ENCODE measurements at regions not wholly inside any gene's neighbourhood (a gene's known extent, or its start where the extent isn't known, plus 50 kb on each side); places are given as distances from the start of the nearest gene placed in this dataset.

DNA sequence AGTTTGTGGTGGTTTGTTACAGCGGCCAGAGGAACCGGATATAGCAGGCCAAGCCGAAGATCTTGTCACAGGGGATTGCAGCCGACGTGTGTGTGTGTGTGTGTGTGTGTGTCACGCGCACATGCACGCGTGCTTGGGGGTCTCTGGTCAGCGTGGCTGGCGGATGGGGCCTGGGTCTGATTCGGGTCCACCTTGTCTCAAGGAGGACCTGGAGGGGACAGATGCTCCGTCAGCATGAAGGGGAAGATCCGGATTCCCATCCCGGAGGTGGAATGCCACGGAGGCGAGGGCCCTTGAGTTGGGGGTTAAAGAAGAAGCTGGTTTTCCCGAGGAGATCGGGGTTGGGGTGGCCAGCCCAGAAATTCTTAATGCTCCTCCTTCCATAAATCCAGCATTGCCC, 1237.8 kb downstream of the BRD1 start:
- Histone ChIP-seq H3K27me3 (ENCODE audit: low read length) (no peaks in the 10 kb centered on the region), H3K9ac (ENCODE audit: low read length) (no peak overlapping the region), H3K4me3 (ENCODE audit: low read length) (no peak overlapping the region), H3K9me3 (ENCODE audit: low read length) (no peaks in the 10 kb centered on the region), H3K4me2 (ENCODE audit: low read length) (no peak overlapping the region), H3K36me3 (ENCODE audit: low read depth, low read length) (no peaks in the 10 kb centered on the region), H3F3A (ENCODE audit: low read length, unreplicated experiment) (no peaks in the 10 kb centered on the region), H3K79me2 (ENCODE audit: low read length) (no peaks in the 10 kb centered on the region), H3K9me2 (replicated peaks; ENCODE audit: low read length) (no peaks in the 10 kb centered on the region), H3K27ac (ENCODE audit: low read length) (no peak overlapping the region), H4K20me1 (ENCODE audit: low read length) (no peaks in the 10 kb centered on the region), H3K4me1 (ENCODE audit: insufficient read depth, low read length) (no peaks in the 10 kb centered on the region), H2AFZ (ENCODE audit: low read length) (no peak overlapping the region)
- TF ChIP-seq EZH2 (IDR thresholded peaks at IDR 0.05; ENCODE audit: low read length, unreplicated experiment) (no peak), EZH2phosphoT487 (IDR thresholded peaks at IDR 0.05; ENCODE audit: borderline replicate concordance, low read length) (no peak)
- TF ChIP-seq, protein P1, sequence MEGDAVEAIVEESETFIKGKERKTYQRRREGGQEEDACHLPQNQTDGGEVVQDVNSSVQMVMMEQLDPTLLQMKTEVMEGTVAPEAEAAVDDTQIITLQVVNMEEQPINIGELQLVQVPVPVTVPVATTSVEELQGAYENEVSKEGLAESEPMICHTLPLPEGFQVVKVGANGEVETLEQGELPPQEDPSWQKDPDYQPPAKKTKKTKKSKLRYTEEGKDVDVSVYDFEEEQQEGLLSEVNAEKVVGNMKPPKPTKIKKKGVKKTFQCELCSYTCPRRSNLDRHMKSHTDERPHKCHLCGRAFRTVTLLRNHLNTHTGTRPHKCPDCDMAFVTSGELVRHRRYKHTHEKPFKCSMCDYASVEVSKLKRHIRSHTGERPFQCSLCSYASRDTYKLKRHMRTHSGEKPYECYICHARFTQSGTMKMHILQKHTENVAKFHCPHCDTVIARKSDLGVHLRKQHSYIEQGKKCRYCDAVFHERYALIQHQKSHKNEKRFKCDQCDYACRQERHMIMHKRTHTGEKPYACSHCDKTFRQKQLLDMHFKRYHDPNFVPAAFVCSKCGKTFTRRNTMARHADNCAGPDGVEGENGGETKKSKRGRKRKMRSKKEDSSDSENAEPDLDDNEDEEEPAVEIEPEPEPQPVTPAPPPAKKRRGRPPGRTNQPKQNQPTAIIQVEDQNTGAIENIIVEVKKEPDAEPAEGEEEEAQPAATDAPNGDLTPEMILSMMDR (conservative IDR thresholded peaks at IDR 0.05; ENCODE audit: low read depth, low read length): no peak
- intact Hi-C loops (cut with micrococcal nuclease): no loop called here
- CTCF ChIA-PET: no interaction called here
- POLR2A ChIA-PET (ENCODE audit: unreplicated experiment): no interaction called here
- ATAC-seq (no peak), DNase-seq (no peak)
- no TSS peak for BruUV-seq (replicated peaks)

DNA sequence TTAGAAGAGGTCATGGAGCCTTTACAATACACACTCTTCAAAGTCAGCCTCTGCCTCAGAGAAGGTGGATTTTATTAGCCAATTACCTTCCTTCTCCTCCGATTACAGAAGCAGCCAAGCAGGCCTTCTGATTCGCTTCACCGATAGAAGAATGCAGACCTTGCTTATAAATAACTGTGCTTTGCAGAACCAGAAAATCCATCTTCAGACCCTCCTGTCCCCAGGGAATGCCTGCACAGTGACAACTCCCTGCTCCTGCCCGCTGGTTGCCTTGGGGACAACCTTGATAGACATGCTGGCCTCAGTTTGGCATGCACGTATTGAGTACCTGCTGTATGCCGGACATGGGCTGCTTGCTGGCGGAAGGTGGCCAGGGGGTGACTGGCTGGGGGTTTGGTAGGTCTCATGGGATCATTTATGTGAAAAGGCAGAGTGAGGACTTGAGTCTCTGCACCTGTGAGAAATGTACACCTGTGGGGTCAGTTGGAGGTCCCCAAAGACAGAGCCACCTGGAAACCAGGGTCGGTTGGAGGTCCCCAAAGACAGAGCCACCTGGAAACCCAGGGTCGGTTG, 1238.7 kb downstream of the BRD1 start:
- H3K4me3 ChIP-seq (ENCODE audit: low read length): no peak overlapping the region
- H3K9me2 ChIP-seq (replicated peaks; ENCODE audit: low read length): no peaks in the 10 kb centered on the region
- no TSS peak for BruUV-seq (replicated peaks)
- DNase-seq: no peak
- no peaks in the 10 kb centered on the region for H3K36me3 ChIP-seq (ENCODE audit: low read depth, low read length)
- CTCF ChIA-PET: no interaction called here
- H3K27ac ChIP-seq (ENCODE audit: low read length): no peak overlapping the region
- no peaks in the 10 kb centered on the region for H3K27me3 ChIP-seq (ENCODE audit: low read length)
- no peaks in the 10 kb centered on the region for H3K9me3 ChIP-seq (ENCODE audit: low read length)
- TF ChIP-seq EZH2phosphoT487 (IDR thresholded peaks at IDR 0.05; ENCODE audit: borderline replicate concordance, low read length): no peak
- no peak for TF ChIP-seq EZH2 (IDR thresholded peaks at IDR 0.05; ENCODE audit: low read length, unreplicated experiment)
- TF ChIP-seq, protein P1 (conservative IDR thresholded peaks at IDR 0.05; ENCODE audit: low read depth, low read length): no peak
- H3F3A ChIP-seq (ENCODE audit: low read length, unreplicated experiment): no peaks in the 10 kb centered on the region
- no peaks in the 10 kb centered on the region for H3K4me1 ChIP-seq (ENCODE audit: insufficient read depth, low read length)
- POLR2A ChIA-PET (ENCODE audit: unreplicated experiment): no interaction called here
- no peak overlapping the region for H3K9ac ChIP-seq (ENCODE audit: low read length)
- H3K4me2 ChIP-seq (ENCODE audit: low read length): no peak overlapping the region
- H3K79me2 ChIP-seq (ENCODE audit: low read length): no peaks in the 10 kb centered on the region
- H2AFZ ChIP-seq (ENCODE audit: low read length): no peak overlapping the region
- no peak for ATAC-seq
- H4K20me1 ChIP-seq (ENCODE audit: low read length): no peaks in the 10 kb centered on the region
- intact Hi-C loops (cut with micrococcal nuclease): no loop called here

DNA sequence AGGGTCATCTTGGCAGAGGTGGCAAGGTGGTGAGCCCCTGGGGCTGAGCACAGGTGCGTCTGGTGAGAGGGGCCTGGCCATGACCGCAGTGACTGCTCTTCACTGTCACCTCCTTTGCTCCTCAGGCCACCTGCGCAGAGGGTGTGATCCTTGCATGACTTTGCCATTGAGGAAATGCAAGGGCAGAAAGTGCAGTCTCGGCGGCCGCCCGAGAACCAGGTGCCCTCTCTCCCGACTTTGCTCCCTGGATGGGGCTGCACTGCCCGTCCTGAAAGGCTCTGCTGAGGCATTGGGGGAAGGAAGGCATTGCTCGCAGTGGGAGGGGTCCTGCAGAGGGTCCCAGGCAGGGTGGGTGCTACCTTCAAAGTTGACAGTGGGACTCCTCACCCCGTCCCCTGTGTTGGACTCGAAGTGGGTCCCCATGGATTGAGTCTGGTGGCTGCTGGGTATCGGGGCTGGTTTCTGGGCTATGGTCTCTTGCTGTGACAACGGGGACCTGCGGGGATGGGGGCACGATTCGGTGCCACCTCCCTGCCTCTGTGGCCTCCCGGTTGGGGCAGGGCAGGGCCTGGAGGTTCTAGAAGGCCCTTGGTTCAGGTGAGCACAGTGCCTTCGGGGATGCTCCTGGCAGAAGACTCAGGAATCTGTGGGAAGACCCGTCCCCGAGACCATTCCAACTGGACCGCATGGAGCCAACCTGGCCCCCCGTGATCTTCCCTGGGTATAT, 1239.4 kb downstream of the BRD1 start:
- no peak overlapping the region for H3K4me3 ChIP-seq (ENCODE audit: low read length)
- H3K9me2 ChIP-seq (replicated peaks; ENCODE audit: low read length): no peaks in the 10 kb centered on the region
- H3K9me3 ChIP-seq (ENCODE audit: low read length): no peaks in the 10 kb centered on the region
- ATAC-seq (no peak), DNase-seq (no peak)
- H3K4me2 ChIP-seq (ENCODE audit: low read length): no peak overlapping the region
- intact Hi-C loops (cut with micrococcal nuclease): no loop called here
- no peak for TF ChIP-seq EZH2 (IDR thresholded peaks at IDR 0.05; ENCODE audit: low read length, unreplicated experiment)
- TF ChIP-seq, protein P1 (conservative IDR thresholded peaks at IDR 0.05; ENCODE audit: low read depth, low read length): no peak
- no peak for TF ChIP-seq EZH2phosphoT487 (IDR thresholded peaks at IDR 0.05; ENCODE audit: borderline replicate concordance, low read length)
- no peaks in the 10 kb centered on the region for H4K20me1 ChIP-seq (ENCODE audit: low read length)
- no peak overlapping the region for H2AFZ ChIP-seq (ENCODE audit: low read length)
- CTCF ChIA-PET: no interaction called here
- no peaks in the 10 kb centered on the region for H3F3A ChIP-seq (ENCODE audit: low read length, unreplicated experiment)
- H3K4me1 ChIP-seq (ENCODE audit: insufficient read depth, low read length): no peaks in the 10 kb centered on the region
- H3K79me2 ChIP-seq (ENCODE audit: low read length): no peaks in the 10 kb centered on the region
- H3K9ac ChIP-seq (ENCODE audit: low read length): no peak overlapping the region
- no peak overlapping the region for H3K27ac ChIP-seq (ENCODE audit: low read length)
- H3K27me3 ChIP-seq (ENCODE audit: low read length): no peaks in the 10 kb centered on the region
- no peaks in the 10 kb centered on the region for H3K36me3 ChIP-seq (ENCODE audit: low read depth, low read length)
- BruUV-seq (replicated peaks): no TSS peak
- POLR2A ChIA-PET (ENCODE audit: unreplicated experiment): no interaction called here

Measured in PC-3 (cell line).